ENCODE measurements at regions not wholly inside any gene's neighbourhood (a gene's known extent, or its start where the extent isn't known, plus 50 kb on each side); places are given as distances from the start of the nearest gene placed in this dataset.

DNA sequence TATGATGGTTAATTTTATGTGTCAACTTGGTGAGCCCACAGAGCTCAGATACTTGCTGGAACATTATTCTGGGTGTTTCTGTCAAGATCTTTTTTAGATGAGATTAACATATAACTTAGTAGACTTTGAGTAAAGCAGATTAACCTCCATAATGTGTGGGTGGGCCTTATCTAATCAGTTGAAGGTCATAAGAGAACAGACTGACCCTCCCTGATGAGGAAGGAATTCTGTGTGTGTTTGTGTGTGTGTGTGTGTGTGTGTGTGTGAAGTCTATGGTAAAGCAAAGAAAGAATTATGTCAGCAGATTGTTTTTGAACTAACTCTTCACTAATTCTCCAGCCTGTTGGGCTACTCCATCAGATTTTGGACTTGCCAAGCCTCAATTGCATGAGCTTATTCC is 232.2 kb upstream of the MEX3C start (continued):
- TF ChIP-seq, protein P1, sequence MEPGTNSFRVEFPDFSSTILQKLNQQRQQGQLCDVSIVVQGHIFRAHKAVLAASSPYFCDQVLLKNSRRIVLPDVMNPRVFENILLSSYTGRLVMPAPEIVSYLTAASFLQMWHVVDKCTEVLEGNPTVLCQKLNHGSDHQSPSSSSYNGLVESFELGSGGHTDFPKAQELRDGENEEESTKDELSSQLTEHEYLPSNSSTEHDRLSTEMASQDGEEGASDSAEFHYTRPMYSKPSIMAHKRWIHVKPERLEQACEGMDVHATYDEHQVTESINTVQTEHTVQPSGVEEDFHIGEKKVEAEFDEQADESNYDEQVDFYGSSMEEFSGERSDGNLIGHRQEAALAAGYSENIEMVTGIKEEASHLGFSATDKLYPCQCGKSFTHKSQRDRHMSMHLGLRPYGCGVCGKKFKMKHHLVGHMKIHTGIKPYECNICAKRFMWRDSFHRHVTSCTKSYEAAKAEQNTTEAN (CRISPR knock-in tag; IDR thresholded peaks at IDR 0.05): no peak
- TF ChIP-seq ZNF317 (CRISPR knock-in tag; IDR thresholded peaks at IDR 0.05; ENCODE audit: borderline replicate concordance, low read depth) (no peak), NFE2L1 (CRISPR knock-in tag; IDR thresholded peaks at IDR 0.05) (no peak), TP53 (CRISPR knock-in tag; IDR thresholded peaks at IDR 0.05) (no peak), NR1H2 (CRISPR knock-in tag; IDR thresholded peaks at IDR 0.05) (no peak), ZNF671 (CRISPR knock-in tag; IDR thresholded peaks at IDR 0.05) (no peak), ETV6 (CRISPR knock-in tag; IDR thresholded peaks at IDR 0.05) (no peak), JUN (CRISPR knock-in tag; IDR thresholded peaks at IDR 0.05) (no peak), ZNF263 (CRISPR knock-in tag; IDR thresholded peaks at IDR 0.05; ENCODE audit: low read depth) (no peak), ZNF232 (CRISPR knock-in tag; IDR thresholded peaks at IDR 0.05) (no peak)
- TF ChIP-seq, protein P2, sequence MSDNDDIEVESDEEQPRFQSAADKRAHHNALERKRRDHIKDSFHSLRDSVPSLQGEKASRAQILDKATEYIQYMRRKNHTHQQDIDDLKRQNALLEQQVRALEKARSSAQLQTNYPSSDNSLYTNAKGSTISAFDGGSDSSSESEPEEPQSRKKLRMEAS (CRISPR knock-in tag; IDR thresholded peaks at IDR 0.05): no peak
- TF ChIP-seq, protein P3, sequence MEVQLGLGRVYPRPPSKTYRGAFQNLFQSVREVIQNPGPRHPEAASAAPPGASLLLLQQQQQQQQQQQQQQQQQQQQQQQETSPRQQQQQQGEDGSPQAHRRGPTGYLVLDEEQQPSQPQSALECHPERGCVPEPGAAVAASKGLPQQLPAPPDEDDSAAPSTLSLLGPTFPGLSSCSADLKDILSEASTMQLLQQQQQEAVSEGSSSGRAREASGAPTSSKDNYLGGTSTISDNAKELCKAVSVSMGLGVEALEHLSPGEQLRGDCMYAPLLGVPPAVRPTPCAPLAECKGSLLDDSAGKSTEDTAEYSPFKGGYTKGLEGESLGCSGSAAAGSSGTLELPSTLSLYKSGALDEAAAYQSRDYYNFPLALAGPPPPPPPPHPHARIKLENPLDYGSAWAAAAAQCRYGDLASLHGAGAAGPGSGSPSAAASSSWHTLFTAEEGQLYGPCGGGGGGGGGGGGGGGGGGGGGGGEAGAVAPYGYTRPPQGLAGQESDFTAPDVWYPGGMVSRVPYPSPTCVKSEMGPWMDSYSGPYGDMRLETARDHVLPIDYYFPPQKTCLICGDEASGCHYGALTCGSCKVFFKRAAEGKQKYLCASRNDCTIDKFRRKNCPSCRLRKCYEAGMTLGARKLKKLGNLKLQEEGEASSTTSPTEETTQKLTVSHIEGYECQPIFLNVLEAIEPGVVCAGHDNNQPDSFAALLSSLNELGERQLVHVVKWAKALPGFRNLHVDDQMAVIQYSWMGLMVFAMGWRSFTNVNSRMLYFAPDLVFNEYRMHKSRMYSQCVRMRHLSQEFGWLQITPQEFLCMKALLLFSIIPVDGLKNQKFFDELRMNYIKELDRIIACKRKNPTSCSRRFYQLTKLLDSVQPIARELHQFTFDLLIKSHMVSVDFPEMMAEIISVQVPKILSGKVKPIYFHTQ (CRISPR knock-in tag; IDR thresholded peaks at IDR 0.05): no peak
- TF ChIP-seq, protein P4, sequence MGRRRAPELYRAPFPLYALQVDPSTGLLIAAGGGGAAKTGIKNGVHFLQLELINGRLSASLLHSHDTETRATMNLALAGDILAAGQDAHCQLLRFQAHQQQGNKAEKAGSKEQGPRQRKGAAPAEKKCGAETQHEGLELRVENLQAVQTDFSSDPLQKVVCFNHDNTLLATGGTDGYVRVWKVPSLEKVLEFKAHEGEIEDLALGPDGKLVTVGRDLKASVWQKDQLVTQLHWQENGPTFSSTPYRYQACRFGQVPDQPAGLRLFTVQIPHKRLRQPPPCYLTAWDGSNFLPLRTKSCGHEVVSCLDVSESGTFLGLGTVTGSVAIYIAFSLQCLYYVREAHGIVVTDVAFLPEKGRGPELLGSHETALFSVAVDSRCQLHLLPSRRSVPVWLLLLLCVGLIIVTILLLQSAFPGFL (CRISPR knock-in tag; IDR thresholded peaks at IDR 0.05; ENCODE audit: borderline replicate concordance): no peak
- TF ChIP-seq, protein P5, sequence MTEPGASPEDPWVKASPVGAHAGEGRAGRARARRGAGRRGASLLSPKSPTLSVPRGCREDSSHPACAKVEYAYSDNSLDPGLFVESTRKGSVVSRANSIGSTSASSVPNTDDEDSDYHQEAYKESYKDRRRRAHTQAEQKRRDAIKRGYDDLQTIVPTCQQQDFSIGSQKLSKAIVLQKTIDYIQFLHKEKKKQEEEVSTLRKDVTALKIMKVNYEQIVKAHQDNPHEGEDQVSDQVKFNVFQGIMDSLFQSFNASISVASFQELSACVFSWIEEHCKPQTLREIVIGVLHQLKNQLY (CRISPR knock-in tag; IDR thresholded peaks at IDR 0.05): no peak

DNA sequence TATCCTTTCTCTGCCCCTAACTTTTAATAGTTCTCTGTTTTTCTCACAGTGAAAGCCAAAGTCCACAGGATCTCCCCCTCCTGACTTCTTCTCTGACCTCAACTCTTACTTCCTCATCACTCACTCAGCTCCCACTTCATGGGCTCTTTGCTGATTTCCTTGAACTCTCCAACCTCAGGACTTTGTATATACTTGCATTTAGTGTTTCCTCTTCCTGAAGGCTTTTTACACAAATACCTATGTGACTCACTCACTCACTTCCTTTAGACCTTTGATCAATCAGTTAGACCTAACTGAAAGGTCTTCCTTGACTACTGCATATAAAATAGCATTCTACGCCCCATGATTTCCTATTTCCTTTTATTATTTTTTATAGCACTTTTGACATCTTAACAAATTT is 233.1 kb upstream of the MEX3C start:
- no peak overlapping the region for H3K27ac Mint-ChIP-seq
- CTCF ChIA-PET: no interaction called here
- POLR2A ChIA-PET: no interaction called here
- DNase-seq (ENCODE audit: low spot score): no peak
- peaks cover 4% of the 10 kb centered on the region; the same call in 1 of the 2 replicates for H3K36me3 Mint-ChIP-seq
- peaks cover 14% of the 10 kb centered on the region for H3K4me1 Mint-ChIP-seq
- no peak for ATAC-seq
- H3K9me3 Mint-ChIP-seq: peaks cover 24% of the 10 kb centered on the region
- H3K4me3 Mint-ChIP-seq: no peak overlapping the region
- TF ChIP-seq, protein P6, sequence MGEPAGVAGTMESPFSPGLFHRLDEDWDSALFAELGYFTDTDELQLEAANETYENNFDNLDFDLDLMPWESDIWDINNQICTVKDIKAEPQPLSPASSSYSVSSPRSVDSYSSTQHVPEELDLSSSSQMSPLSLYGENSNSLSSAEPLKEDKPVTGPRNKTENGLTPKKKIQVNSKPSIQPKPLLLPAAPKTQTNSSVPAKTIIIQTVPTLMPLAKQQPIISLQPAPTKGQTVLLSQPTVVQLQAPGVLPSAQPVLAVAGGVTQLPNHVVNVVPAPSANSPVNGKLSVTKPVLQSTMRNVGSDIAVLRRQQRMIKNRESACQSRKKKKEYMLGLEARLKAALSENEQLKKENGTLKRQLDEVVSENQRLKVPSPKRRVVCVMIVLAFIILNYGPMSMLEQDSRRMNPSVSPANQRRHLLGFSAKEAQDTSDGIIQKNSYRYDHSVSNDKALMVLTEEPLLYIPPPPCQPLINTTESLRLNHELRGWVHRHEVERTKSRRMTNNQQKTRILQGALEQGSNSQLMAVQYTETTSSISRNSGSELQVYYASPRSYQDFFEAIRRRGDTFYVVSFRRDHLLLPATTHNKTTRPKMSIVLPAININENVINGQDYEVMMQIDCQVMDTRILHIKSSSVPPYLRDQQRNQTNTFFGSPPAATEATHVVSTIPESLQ (CRISPR knock-in tag; IDR thresholded peaks at IDR 0.05): no peak
- TF ChIP-seq, protein P7, sequence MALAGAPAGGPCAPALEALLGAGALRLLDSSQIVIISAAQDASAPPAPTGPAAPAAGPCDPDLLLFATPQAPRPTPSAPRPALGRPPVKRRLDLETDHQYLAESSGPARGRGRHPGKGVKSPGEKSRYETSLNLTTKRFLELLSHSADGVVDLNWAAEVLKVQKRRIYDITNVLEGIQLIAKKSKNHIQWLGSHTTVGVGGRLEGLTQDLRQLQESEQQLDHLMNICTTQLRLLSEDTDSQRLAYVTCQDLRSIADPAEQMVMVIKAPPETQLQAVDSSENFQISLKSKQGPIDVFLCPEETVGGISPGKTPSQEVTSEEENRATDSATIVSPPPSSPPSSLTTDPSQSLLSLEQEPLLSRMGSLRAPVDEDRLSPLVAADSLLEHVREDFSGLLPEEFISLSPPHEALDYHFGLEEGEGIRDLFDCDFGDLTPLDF (CRISPR knock-in tag; IDR thresholded peaks at IDR 0.05): no peak
- TF ChIP-seq CBFB (CRISPR knock-in tag; IDR thresholded peaks at IDR 0.05; ENCODE audit: low read depth) (no peak), FOXK1 (CRISPR knock-in tag; IDR thresholded peaks at IDR 0.05) (no peak), EMX1 (CRISPR knock-in tag; IDR thresholded peaks at IDR 0.05) (no peak)
- TF ChIP-seq, protein P3 (CRISPR knock-in tag; IDR thresholded peaks at IDR 0.05): no peak
- H3K27me3 Mint-ChIP-seq (ENCODE audit: low read depth): peaks cover 9% of the 10 kb centered on the region
